ENCODE measurements at regions not wholly inside any gene's neighbourhood (a gene's known extent, or its start where the extent isn't known, plus 50 kb on each side); places are given as distances from the start of the nearest gene placed in this dataset.

GRCh38 chr6:169864148-169865020 is 113.0 kb downstream of the ERMARD start:
- Histone ChIP-seq H3K9me3 (no peaks in the 10 kb centered on the region), H3K27me3 (no peaks in the 10 kb centered on the region), H3K36me3 (no peaks in the 10 kb centered on the region), H3K27ac (no peak overlapping the region), H3K4me3 (no peak overlapping the region), H3K4me1 (no peaks in the 10 kb centered on the region)
- no peak for TF ChIP-seq POLR2A (IDR thresholded peaks at IDR 0.05)
- no peak for TF ChIP-seq CTCF (IDR thresholded peaks at IDR 0.05)
- DNase-seq: no peak
- intact Hi-C loops (cut with DNase I; ENCODE audit: low total_unique reads): no loop called here

- H3K27me3 ChIP-seq: no peaks in the 10 kb centered on the region
- H3K4me1 ChIP-seq: no peaks in the 10 kb centered on the region
- no peak overlapping the region for H3K27ac ChIP-seq
- no peak overlapping the region for H3K4me3 ChIP-seq
- TF ChIP-seq POLR2A (IDR thresholded peaks at IDR 0.05) (no peak), CTCF (IDR thresholded peaks at IDR 0.05) (no peak)
- H3K9me3 ChIP-seq: no peaks in the 10 kb centered on the region
- H3K36me3 ChIP-seq: no peaks in the 10 kb centered on the region
- no peak for DNase-seq
- intact Hi-C loops (cut with DNase I; ENCODE audit: low total_unique reads): no loop called here
Measured at GRCh38 chr6:169863710-169864109, 112.3 kb downstream of the ERMARD start.

- H3K27ac ChIP-seq: no peak overlapping the region
- intact Hi-C loops (cut with DNase I; ENCODE audit: low total_unique reads): no loop called here
- no peak for DNase-seq
Measured at GRCh38 chr6:169862892-169863525, 111.6 kb downstream of the ERMARD start.

GRCh38 chr6:169862043-169862891 is 110.8 kb downstream of the ERMARD start:
- Histone ChIP-seq H3K36me3 (no peaks in the 10 kb centered on the region), H3K27me3 (no peaks in the 10 kb centered on the region), H3K4me3 (no peak overlapping the region), H3K9me3 (no peaks in the 10 kb centered on the region), H3K27ac (no peak overlapping the region), H3K4me1 (no peaks in the 10 kb centered on the region)
- DNase-seq: no peak
- intact Hi-C loops (cut with DNase I; ENCODE audit: low total_unique reads): no loop called here
- TF ChIP-seq POLR2A (IDR thresholded peaks at IDR 0.05): no peak
- no peak for TF ChIP-seq CTCF (IDR thresholded peaks at IDR 0.05)

More at GRCh38 chr6:169862892-169863525, 111.6 kb downstream of the ERMARD start:
- no peaks in the 10 kb centered on the region for H3K36me3 ChIP-seq
- TF ChIP-seq POLR2A (IDR thresholded peaks at IDR 0.05) (no peak), CTCF (IDR thresholded peaks at IDR 0.05) (no peak)
- no peak overlapping the region for H3K4me3 ChIP-seq
- H3K27me3 ChIP-seq: no peaks in the 10 kb centered on the region
- H3K9me3 ChIP-seq: no peaks in the 10 kb centered on the region
- H3K4me1 ChIP-seq: no peaks in the 10 kb centered on the region
